GM23338 (cell line): ENCODE measurements at regions not wholly inside any gene's neighbourhood (a gene's known extent, or its start where the extent isn't known, plus 50 kb on each side); places are given as distances from the start of the nearest gene placed in this dataset.

Experiments used
- ATAC-seq: fragments of 200-7000 bp; cut with Tn5 transposase; 3 replicates; pipeline ENCODE4 v1.9.1; 2020
- DNase-seq: peaks from one replicate; pipeline ENCODE4 v3.0.0-alpha.2; 2015; ENCODE audit warnings: low spot score
- H2AFZ ChIP-seq: fragments of 200-600 bp; sonication (generic); 2 replicates; pipeline ENCODE4 v1.8.0; 2016; ENCODE audit warnings: antibody characterized with exemption, mild to moderate bottlenecking, moderate library complexity
- H3F3A ChIP-seq: fragments of 200-600 bp; sonication (generic); replicated peaks from 2 replicates; pipeline ENCODE4 v1.8.0; 2017; ENCODE audit warnings: antibody characterized with exemption, mixed run types, low read depth
- H3K27ac ChIP-seq: fragments of 200-600 bp; sonication (generic); 2 replicates; pipeline ENCODE4 v1.6.1; 2016; ENCODE audit warnings: low read depth
- H3K27me3 ChIP-seq: fragments of 200-600 bp; sonication (generic); 2 replicates; pipeline ENCODE4 v1.8.0; 2016; ENCODE audit warnings: mild to moderate bottlenecking, mixed run types, moderate library complexity; ENCODE audit not compliant: insufficient read depth
- H3K36me3 ChIP-seq: fragments of 200-600 bp; sonication (generic); 2 replicates; pipeline ENCODE4 v1.8.0; 2016; ENCODE audit warnings: mild to moderate bottlenecking; ENCODE audit not compliant: insufficient read depth
- H3K4me1 ChIP-seq: fragments of 200-600 bp; sonication (generic); 2 replicates; pipeline ENCODE4 v1.8.0; 2016; ENCODE audit warnings: mild to moderate bottlenecking, moderate library complexity; ENCODE audit not compliant: insufficient read depth
- H3K4me2 ChIP-seq: fragments of 200-600 bp; sonication (generic); 2 replicates; pipeline ENCODE4 v1.7.1; 2017; ENCODE audit warnings: mixed run types
- H3K4me3 ChIP-seq: fragments of 200-600 bp; sonication (generic); 2 replicates; pipeline ENCODE4 v1.6.1; 2016; ENCODE audit warnings: mixed run types
- H3K79me2 ChIP-seq: fragments of 200-600 bp; sonication (generic); replicated peaks from 2 replicates; pipeline ENCODE4 v1.8.0; 2017; ENCODE audit warnings: mild to moderate bottlenecking; ENCODE audit not compliant: insufficient read depth
- H3K9me2 ChIP-seq: fragments of 200-600 bp; sonication (generic); 2 replicates; pipeline ENCODE4 v1.8.0; 2017; ENCODE audit not compliant: insufficient read depth
- H4K20me1 ChIP-seq: fragments of 200-600 bp; sonication (generic); replicated peaks from 2 replicates; pipeline ENCODE4 v1.8.0; 2017; ENCODE audit warnings: mild to moderate bottlenecking; ENCODE audit not compliant: insufficient read depth
- H3K27ac Mint-ChIP-seq: 2 replicates; pipeline ENCODE4 v1.8.0; 2020; ENCODE audit warnings: inconsistent platforms, mild to moderate bottlenecking, moderate library complexity, mixed read lengths
- H3K27me3 Mint-ChIP-seq: 3 replicates; pipeline ENCODE4 v1.8.0; 2022; ENCODE audit warnings: low read depth, mild to moderate bottlenecking, moderate library complexity, mixed read lengths, inconsistent platforms; ENCODE audit not compliant: insufficient read depth, poor library complexity
- H3K36me3 Mint-ChIP-seq: 3 replicates; pipeline ENCODE4 v1.8.0; 2021; ENCODE audit warnings: low read depth, mild to moderate bottlenecking, inconsistent platforms, moderate library complexity, mixed read lengths
- H3K4me1 Mint-ChIP-seq: 3 replicates; pipeline ENCODE4 v1.8.0; 2020; ENCODE audit warnings: mild to moderate bottlenecking, inconsistent platforms, mixed read lengths
- H3K4me3 Mint-ChIP-seq: 3 replicates; pipeline ENCODE4 v1.8.0; 2021; ENCODE audit warnings: moderate library complexity, mild to moderate bottlenecking, inconsistent platforms, mixed read lengths
- H3K9me3 Mint-ChIP-seq: 3 replicates; pipeline ENCODE4 v1.8.0; 2020; ENCODE audit warnings: moderate library complexity, mild to moderate bottlenecking, inconsistent platforms, mixed read lengths
- CREB1 ChIP-seq: fragments of 250-450 bp; sonication (Bioruptor Pico); IDR thresholded peaks from 2 replicates; pipeline ENCODE4 v1.5.0; 2020; ENCODE audit warnings: low read depth, mild to moderate bottlenecking, moderate library complexity
- CTCF ChIP-seq, 2 experiments: fragments of 200-600 bp in 1 of 2; sonication (generic) in 1 of 2; conservative IDR thresholded peaks; 2 replicates each; pipeline versions ENCODE4 v1.5.1 to v1.6.1; 2016 to 2017; ENCODE audit warnings: antibody characterized with exemption in 2 of 2, low read depth in 2 of 2, mild to moderate bottlenecking in 2 of 2, moderate library complexity in 1 of 2
- ETS1 ChIP-seq: IDR thresholded peaks from 2 replicates; pipeline ENCODE4 v1.6.1; 2016; ENCODE audit warnings: antibody characterized with exemption
- EZH2 ChIP-seq: fragments of 200-600 bp; sonication (generic); IDR thresholded peaks from one replicate; pipeline ENCODE4 v1.8.0; 2017; ENCODE audit warnings: antibody characterized with exemption, mild to moderate bottlenecking, low read depth; ENCODE audit not compliant: unreplicated experiment
- EZH2phosphoT487 ChIP-seq: fragments of 200-600 bp; sonication (generic); IDR thresholded peaks from one replicate; pipeline ENCODE4 v1.8.1; 2018; ENCODE audit warnings: antibody characterized with exemption; ENCODE audit not compliant: unreplicated experiment
- JUNB ChIP-seq: IDR thresholded peaks from one replicate; pipeline ENCODE4 v1.6.1; 2016; ENCODE audit warnings: antibody characterized with exemption; ENCODE audit not compliant: unreplicated experiment
- NANOG ChIP-seq: IDR thresholded peaks from 2 replicates; pipeline ENCODE4 v1.6.1; 2016; ENCODE audit warnings: antibody characterized with exemption, borderline replicate concordance
- POLR2AphosphoS5 ChIP-seq: IDR thresholded peaks from 2 replicates; pipeline ENCODE4 v1.6.1; 2016; ENCODE audit warnings: antibody characterized with exemption, low read depth
- STAT1 ChIP-seq: IDR thresholded peaks from one replicate; pipeline ENCODE4 v1.6.1; 2016; ENCODE audit warnings: antibody characterized with exemption; ENCODE audit not compliant: unreplicated experiment
- ZNF114 ChIP-seq: fragments of 250-450 bp; sonication (Bioruptor Pico); IDR thresholded peaks from 2 replicates; pipeline ENCODE4 v1.5.0; 2020; ENCODE audit warnings: mild to moderate bottlenecking, moderate library complexity
- ZNF331 ChIP-seq: fragments of 250-450 bp; sonication (Bioruptor Pico); IDR thresholded peaks from 2 replicates; pipeline ENCODE4 v1.5.0; 2020; ENCODE audit warnings: low read depth, mild to moderate bottlenecking, moderate library complexity
- ZNF462 ChIP-seq: fragments of 250-450 bp; sonication (Bioruptor Pico); IDR thresholded peaks from 2 replicates; pipeline ENCODE4 v1.5.0; 2020; ENCODE audit warnings: mild to moderate bottlenecking, moderate library complexity
- TF ChIP-seq, protein P1 (sequence below): IDR thresholded peaks from one replicate; pipeline ENCODE4 v1.6.1; 2018; ENCODE audit warnings: antibody characterized with exemption; ENCODE audit not compliant: unreplicated experiment

- H3K4me3 ChIP-seq: no peak overlapping the region
- no peaks in the 10 kb centered on the region for H3K27me3 ChIP-seq
- TF ChIP-seq EZH2 (no peak), ZNF462 (CRISPR knock-in tag) (no peak), ETS1 (no peak), STAT1 (no peak), ZNF114 (CRISPR knock-in tag) (no peak), JUNB (no peak), POLR2AphosphoS5 (no peak), EZH2phosphoT487 (no peak), ZNF331 (CRISPR knock-in tag) (no peak), CREB1 (CRISPR knock-in tag) (no peak), CTCF (conservative IDR thresholded peaks at IDR 0.05; ENCODE audit: low read depth in 2 of 2) (no peak), NANOG (no peak)
- TF ChIP-seq, protein P1, sequence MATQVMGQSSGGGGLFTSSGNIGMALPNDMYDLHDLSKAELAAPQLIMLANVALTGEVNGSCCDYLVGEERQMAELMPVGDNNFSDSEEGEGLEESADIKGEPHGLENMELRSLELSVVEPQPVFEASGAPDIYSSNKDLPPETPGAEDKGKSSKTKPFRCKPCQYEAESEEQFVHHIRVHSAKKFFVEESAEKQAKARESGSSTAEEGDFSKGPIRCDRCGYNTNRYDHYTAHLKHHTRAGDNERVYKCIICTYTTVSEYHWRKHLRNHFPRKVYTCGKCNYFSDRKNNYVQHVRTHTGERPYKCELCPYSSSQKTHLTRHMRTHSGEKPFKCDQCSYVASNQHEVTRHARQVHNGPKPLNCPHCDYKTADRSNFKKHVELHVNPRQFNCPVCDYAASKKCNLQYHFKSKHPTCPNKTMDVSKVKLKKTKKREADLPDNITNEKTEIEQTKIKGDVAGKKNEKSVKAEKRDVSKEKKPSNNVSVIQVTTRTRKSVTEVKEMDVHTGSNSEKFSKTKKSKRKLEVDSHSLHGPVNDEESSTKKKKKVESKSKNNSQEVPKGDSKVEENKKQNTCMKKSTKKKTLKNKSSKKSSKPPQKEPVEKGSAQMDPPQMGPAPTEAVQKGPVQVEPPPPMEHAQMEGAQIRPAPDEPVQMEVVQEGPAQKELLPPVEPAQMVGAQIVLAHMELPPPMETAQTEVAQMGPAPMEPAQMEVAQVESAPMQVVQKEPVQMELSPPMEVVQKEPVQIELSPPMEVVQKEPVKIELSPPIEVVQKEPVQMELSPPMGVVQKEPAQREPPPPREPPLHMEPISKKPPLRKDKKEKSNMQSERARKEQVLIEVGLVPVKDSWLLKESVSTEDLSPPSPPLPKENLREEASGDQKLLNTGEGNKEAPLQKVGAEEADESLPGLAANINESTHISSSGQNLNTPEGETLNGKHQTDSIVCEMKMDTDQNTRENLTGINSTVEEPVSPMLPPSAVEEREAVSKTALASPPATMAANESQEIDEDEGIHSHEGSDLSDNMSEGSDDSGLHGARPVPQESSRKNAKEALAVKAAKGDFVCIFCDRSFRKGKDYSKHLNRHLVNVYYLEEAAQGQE: no peak
- H3K79me2 ChIP-seq: no peaks in the 10 kb centered on the region
- no peaks in the 10 kb centered on the region for H3K4me1 ChIP-seq
- no peak for DNase-seq
- Mint-ChIP-seq H3K4me1 (0 out of 3 replicates have a peak, but pooled peaks cover 3% of the 10 kb centered on the region), H3K4me3 (no peak overlapping the region), H3K36me3 (no peaks in the 10 kb centered on the region), H3K27ac (peak overlapping the region; percentile 60; the same call in 1 of the 2 replicates), H3K27me3 (no peaks in the 10 kb centered on the region), H3K9me3 (no peaks in the 10 kb centered on the region)
- H3K9me2 ChIP-seq: peaks cover 5% of the 10 kb centered on the region
- no peaks in the 10 kb centered on the region for H3F3A ChIP-seq
- H4K20me1 ChIP-seq: no peaks in the 10 kb centered on the region
- no peak overlapping the region for H3K4me2 ChIP-seq
- peak overlapping the region; percentile 83 for H2AFZ ChIP-seq
- H3K27ac ChIP-seq: no peak overlapping the region
- no peaks in the 10 kb centered on the region for H3K36me3 ChIP-seq
- ATAC-seq: no peak
Observed at GRCh38 chr6:71367756-71368155, 79.1 kb downstream of the OGFRL1 start.
